Astrocyte (in vitro differentiated cells and primary cell): ENCODE measurements at regions not wholly inside any gene's neighbourhood (a gene's known extent, or its start where the extent isn't known, plus 50 kb on each side); places are given as distances from the start of the nearest gene placed in this dataset.
A peak's percentile ranks its signal among the peaks of the same experiment; 100 is the strongest.
"Not testable (repeated sequence)": the region's sequence is repeated elsewhere in the genome, so short reads cannot be mapped to it uniquely, and the experiment has no call there.

ENCODE experiments used
- DNase-seq: peaks from one replicate; pipeline ENCODE4 v3.0.0-alpha.2; 2010; ENCODE audit warnings: low read depth
- FAIRE-seq: peaks from 2 replicates; lab custom pipeline; 2011; peaks lifted over from hg19 to GRCh38; lab: Jason Lieb, UNC
- H2AFZ ChIP-seq: 2 replicates; pipeline ENCODE4 v1.6.0; 2012; ENCODE audit warnings: low read depth, low read length, inconsistent platforms
- H3K27ac ChIP-seq: 2 replicates; pipeline ENCODE4 v1.5.1; 2011; ENCODE audit warnings: low read depth, low read length, inconsistent platforms
- H3K27me3 ChIP-seq: 2 replicates; pipeline ENCODE4 v1.6.0; 2011; ENCODE audit warnings: low read length, inconsistent platforms; ENCODE audit not compliant: insufficient read depth
- H3K36me3 ChIP-seq: 2 replicates; pipeline ENCODE4 v1.5.1; 2011; ENCODE audit warnings: low read length, inconsistent platforms; ENCODE audit not compliant: insufficient read depth
- H3K4me1 ChIP-seq: 2 replicates; pipeline ENCODE4 v1.5.1; 2011; ENCODE audit warnings: low read length, inconsistent platforms; ENCODE audit not compliant: insufficient read depth
- H3K4me2 ChIP-seq: 2 replicates; pipeline ENCODE4 v1.6.0; 2012; ENCODE audit warnings: low read length, inconsistent platforms
- H3K4me3 ChIP-seq: 2 replicates; pipeline ENCODE4 v1.5.1; 2011; ENCODE audit warnings: low read depth, mild to moderate bottlenecking, low read length, inconsistent platforms; ENCODE audit not compliant: insufficient read depth
- H3K79me2 ChIP-seq: 2 replicates; pipeline ENCODE4 v1.6.0; 2012; ENCODE audit warnings: mild to moderate bottlenecking, low read length, inconsistent platforms; ENCODE audit not compliant: insufficient read depth
- H3K9ac ChIP-seq: 2 replicates; pipeline ENCODE4 v1.6.0; 2012; ENCODE audit warnings: mild to moderate bottlenecking, low read length, inconsistent platforms
- H3K9me3 ChIP-seq: 2 replicates; pipeline ENCODE4 v1.5.1; 2012; ENCODE audit warnings: low read depth, mild to moderate bottlenecking, low read length, inconsistent platforms; ENCODE audit not compliant: insufficient read depth
- H4K20me1 ChIP-seq: 2 replicates; pipeline ENCODE4 v1.6.0; 2012; ENCODE audit warnings: low read length, inconsistent platforms; ENCODE audit not compliant: insufficient read depth
- H3K27ac Mint-ChIP-seq: one replicate; pipeline ENCODE4 v1.8.0; 2021; ENCODE audit warnings: mild to moderate bottlenecking, mixed read lengths; ENCODE audit not compliant: unreplicated experiment
- H3K27me3 Mint-ChIP-seq: one replicate; pipeline ENCODE4 v1.8.0; 2021; ENCODE audit warnings: low read depth, mixed read lengths; ENCODE audit not compliant: unreplicated experiment
- H3K36me3 Mint-ChIP-seq: one replicate; pipeline ENCODE4 v1.8.0; 2021; ENCODE audit warnings: low read depth, mixed read lengths; ENCODE audit not compliant: unreplicated experiment
- H3K4me1 Mint-ChIP-seq: one replicate; pipeline ENCODE4 v1.8.0; 2021; ENCODE audit warnings: low read depth, mixed read lengths; ENCODE audit not compliant: unreplicated experiment
- H3K4me3 Mint-ChIP-seq: one replicate; pipeline ENCODE4 v1.8.0; 2021; ENCODE audit warnings: mild to moderate bottlenecking, moderate library complexity, mixed read lengths; ENCODE audit not compliant: unreplicated experiment
- H3K9me3 Mint-ChIP-seq: one replicate; pipeline ENCODE4 v1.8.0; 2021; ENCODE audit warnings: mild to moderate bottlenecking, mixed read lengths; ENCODE audit not compliant: unreplicated experiment
- CTCF ChIP-seq: IDR thresholded peaks from 2 replicates; pipeline ENCODE4 v1.5.1; 2011; ENCODE audit warnings: low read depth, mild to moderate bottlenecking, inconsistent platforms, low read length, moderate library complexity; ENCODE audit not compliant: insufficient read depth
- EZH2 ChIP-seq: IDR thresholded peaks from 2 replicates; pipeline ENCODE4 v1.6.1; 2012; ENCODE audit warnings: mild to moderate bottlenecking, low read length, inconsistent platforms; ENCODE audit not compliant: insufficient read depth

DNA sequence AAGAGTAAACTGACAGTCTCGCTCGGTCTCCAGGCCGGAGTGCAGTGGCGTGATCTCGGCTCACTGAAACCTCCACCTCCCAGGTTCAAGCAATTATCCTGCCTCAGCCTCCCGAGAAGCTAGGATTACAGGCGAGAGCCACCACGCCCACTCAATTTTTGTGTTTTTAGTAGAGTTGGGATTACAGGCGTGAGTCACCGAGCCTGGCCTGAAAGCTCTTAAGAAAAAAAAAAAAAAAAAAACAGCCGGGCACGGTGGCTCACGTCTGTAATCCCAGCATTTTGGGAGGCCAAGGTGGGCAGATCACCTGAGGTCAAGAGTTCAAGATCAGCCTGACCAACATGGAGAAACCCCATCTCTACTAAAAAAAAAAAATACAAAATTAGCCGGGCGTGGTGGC, 55.3 kb upstream of the THOC2 start:
- not testable (repeated sequence) for H3K27me3 ChIP-seq, H3K27ac ChIP-seq, H2AFZ ChIP-seq, H3K27me3 Mint-ChIP-seq, H3K9me3 ChIP-seq, H3K9ac ChIP-seq, H3K36me3 ChIP-seq, H3K36me3 Mint-ChIP-seq, H3K27ac Mint-ChIP-seq, H3K4me2 ChIP-seq, H3K4me3 Mint-ChIP-seq, H3K4me3 ChIP-seq, H3K9me3 Mint-ChIP-seq, H3K4me1 Mint-ChIP-seq, H4K20me1 ChIP-seq, H3K4me1 ChIP-seq, FAIRE-seq, H3K79me2 ChIP-seq
- peak; percentile 34 for DNase-seq

DNA sequence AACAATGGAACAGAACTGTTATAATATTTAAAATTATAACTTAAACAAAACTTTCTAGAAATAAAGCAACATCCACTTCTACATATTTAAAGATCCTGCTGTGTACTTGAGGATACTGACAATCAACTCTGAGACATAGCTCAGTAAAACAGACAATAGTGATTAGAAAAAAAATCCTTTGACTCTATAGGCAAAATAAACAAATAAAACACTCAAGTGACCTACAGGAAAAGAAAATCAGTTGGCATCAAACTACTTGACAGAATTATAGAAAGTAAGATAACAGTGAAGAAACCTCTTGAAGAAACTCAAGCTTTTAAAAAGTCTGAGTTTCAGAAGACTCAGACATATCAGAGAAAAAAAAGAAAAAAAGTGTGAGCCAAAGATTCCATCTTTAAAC, 55.9 kb upstream of the THOC2 start:
- FAIRE-seq (peak; percentile 70), DNase-seq (no peak)
- Histone ChIP-seq H3K9ac (no peak overlapping the region), H3K4me3 (no peak overlapping the region), H3K79me2 (no peaks in the 10 kb centered on the region), H3K27me3 (no peaks in the 10 kb centered on the region), H4K20me1 (no peaks in the 10 kb centered on the region), H2AFZ (no peak overlapping the region), H3K36me3 (no peaks in the 10 kb centered on the region), H3K4me1 (no peaks in the 10 kb centered on the region), H3K4me2 (no peak overlapping the region), H3K27ac (no peak overlapping the region), H3K9me3 (no peaks in the 10 kb centered on the region)
- Mint-ChIP-seq H3K27ac (no peak overlapping the region), H3K4me1 (no peaks in the 10 kb centered on the region), H3K9me3 (no peaks in the 10 kb centered on the region), H3K27me3 (no peaks in the 10 kb centered on the region), H3K36me3 (no peaks in the 10 kb centered on the region), H3K4me3 (no peak overlapping the region)
- TF ChIP-seq CTCF (no peak), EZH2 (no peak)

DNA sequence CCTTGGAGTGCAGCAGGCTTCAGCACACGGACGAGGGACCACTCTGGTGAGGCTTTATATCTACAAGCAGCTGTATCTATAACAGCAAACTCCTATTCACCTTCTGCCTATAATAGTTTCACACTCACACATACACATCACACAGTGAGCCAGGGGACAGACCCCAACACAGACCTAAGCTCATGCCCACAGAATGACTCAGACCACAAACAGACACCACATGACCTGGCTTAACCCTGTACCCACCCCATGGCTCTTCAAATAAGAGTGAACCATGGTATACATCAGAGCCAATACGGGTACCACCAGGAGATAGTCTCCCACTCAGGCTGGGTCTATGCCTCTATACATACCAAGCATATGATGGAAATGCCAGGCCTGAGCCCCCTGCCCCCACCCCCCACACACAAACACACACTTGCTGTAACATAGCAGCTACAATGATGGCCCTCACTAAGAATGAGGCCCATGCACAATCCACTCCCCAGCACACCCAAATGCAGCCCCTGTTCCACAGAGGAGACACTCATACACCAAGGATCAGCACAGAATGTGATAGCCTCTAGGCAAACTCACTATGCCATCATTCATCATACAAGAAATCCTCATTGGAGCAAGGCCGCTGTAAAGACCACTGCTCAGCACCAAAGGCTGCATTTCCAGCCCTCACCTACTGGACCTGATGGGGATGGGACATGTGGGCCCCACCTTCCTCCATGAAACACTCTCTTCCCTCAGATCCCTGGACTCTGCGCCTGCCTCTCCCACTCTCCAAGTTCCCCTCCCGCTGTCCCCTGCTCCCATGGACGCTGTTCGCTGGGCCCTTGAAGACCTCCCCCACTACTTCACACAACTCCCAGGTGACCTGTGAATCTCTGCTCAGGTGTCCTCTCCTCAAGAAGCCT, 62.1 kb upstream of the XIAP start:
- H3K36me3 Mint-ChIP-seq: no peaks in the 10 kb centered on the region
- TF ChIP-seq EZH2: no peak
- Histone ChIP-seq H3K27ac (no peak overlapping the region), H3K4me3 (no peak overlapping the region), H3K4me2 (no peak overlapping the region), H3K79me2 (no peaks in the 10 kb centered on the region), H3K9ac (no peak overlapping the region), H3K36me3 (no peaks in the 10 kb centered on the region), H2AFZ (no peak overlapping the region), H4K20me1 (no peaks in the 10 kb centered on the region), H3K27me3 (no peaks in the 10 kb centered on the region), H3K4me1 (peaks cover 7% of the 10 kb centered on the region), H3K9me3 (no peaks in the 10 kb centered on the region)
- peaks cover 11% of the 10 kb centered on the region for H3K4me1 Mint-ChIP-seq
- peak; percentile 20 for DNase-seq
- no peak overlapping the region for H3K4me3 Mint-ChIP-seq
- H3K27me3 Mint-ChIP-seq: no peaks in the 10 kb centered on the region
- peak; percentile 74 for FAIRE-seq
- H3K9me3 Mint-ChIP-seq: peaks cover 2% of the 10 kb centered on the region
- peak overlapping the region; percentile 47 for H3K27ac Mint-ChIP-seq

DNA sequence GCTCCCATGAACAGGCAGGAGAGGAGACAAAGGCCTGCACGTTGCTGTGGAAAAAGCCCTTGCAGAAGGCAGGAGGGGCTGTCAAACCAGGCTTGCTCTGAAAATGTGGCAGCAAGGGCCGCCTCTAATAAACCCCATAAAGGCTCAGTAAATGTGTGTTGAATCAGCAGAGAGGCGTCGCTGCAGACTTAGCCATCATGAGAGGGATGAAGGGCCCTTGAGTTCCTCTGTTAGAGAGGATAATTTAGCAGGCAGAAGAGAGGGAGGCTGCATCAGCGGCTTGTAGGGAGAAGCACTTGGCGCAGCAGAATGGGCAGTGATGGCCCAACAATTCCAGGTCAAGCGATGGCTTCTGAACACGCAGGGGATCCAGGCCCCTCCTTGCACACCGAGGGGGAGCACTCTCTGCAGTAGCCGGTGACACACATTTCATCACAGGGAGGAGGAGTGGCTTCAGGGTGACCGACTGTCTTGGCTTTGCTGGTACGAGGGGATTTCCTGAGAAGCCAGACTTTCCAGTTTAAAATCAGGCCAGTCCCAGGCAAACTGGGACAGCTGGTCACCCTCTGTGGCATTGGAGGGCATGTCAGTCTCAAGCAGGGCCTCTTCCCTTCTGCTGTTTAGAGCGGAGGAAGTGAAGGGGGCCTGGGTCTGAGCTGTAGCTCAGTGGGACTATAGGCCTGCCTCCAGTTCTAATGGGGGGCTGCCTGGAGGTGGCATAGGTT, 61.0 kb upstream of the XIAP start:
- H3K4me1 ChIP-seq: peaks cover 13% of the 10 kb centered on the region
- not testable (repeated sequence) for H3K36me3 ChIP-seq, H3K27me3 Mint-ChIP-seq, H4K20me1 ChIP-seq, H3K4me2 ChIP-seq, H3K4me3 ChIP-seq, H3K27ac Mint-ChIP-seq, H3K9me3 Mint-ChIP-seq, H3K79me2 ChIP-seq, H3K9ac ChIP-seq, H3K27me3 ChIP-seq, FAIRE-seq, H3K27ac ChIP-seq, DNase-seq, H3K4me3 Mint-ChIP-seq, H2AFZ ChIP-seq, H3K36me3 Mint-ChIP-seq, H3K9me3 ChIP-seq
- H3K4me1 Mint-ChIP-seq: peaks cover 14% of the 10 kb centered on the region
